Neural progenitor cell (in vitro differentiated cells): ENCODE measurements at regions not wholly inside any gene's neighbourhood (a gene's known extent, or its start where the extent isn't known, plus 50 kb on each side); places are given as distances from the start of the nearest gene placed in this dataset.

ENCODE experiments used
- EZH2 ChIP-seq: fragments of 200-600 bp; sonication (generic); IDR thresholded peaks from 2 replicates; pipeline ENCODE4 v1.6.1; 2017; ENCODE audit warnings: antibody characterized with exemption, mild to moderate bottlenecking, moderate library complexity
- EZH2phosphoT487 ChIP-seq: fragments of 200-600 bp; sonication (generic); IDR thresholded peaks from 2 replicates; pipeline ENCODE4 v1.6.1; 2017; ENCODE audit warnings: antibody characterized with exemption
- TF ChIP-seq, protein P1 (sequence below): fragments of 200-600 bp; sonication (generic); IDR thresholded peaks from 2 replicates; pipeline ENCODE4 v1.5.1; 2017; ENCODE audit warnings: antibody characterized with exemption, mild to moderate bottlenecking

DNA sequence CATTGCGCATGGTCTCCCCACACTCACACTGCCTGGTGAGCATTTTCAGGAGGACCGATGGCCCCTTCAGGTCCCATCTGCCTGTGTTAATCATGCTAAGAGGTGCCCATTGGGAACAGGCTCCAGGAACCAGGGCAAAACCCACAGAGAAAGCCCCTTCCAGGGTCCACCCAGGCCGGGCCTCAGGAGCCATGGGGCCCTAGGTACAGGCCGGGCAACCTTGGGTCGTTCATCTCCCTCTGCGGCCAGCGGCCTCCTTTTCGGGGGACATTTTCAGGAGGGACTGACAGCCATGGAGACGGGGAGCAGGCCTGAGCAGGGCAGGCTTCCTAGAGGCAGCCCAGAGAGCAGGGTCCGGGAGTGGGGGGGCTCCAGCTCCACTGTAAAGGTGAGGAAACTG lies 68.0 kb upstream of the TAMM41 start:
- TF ChIP-seq, protein P1, sequence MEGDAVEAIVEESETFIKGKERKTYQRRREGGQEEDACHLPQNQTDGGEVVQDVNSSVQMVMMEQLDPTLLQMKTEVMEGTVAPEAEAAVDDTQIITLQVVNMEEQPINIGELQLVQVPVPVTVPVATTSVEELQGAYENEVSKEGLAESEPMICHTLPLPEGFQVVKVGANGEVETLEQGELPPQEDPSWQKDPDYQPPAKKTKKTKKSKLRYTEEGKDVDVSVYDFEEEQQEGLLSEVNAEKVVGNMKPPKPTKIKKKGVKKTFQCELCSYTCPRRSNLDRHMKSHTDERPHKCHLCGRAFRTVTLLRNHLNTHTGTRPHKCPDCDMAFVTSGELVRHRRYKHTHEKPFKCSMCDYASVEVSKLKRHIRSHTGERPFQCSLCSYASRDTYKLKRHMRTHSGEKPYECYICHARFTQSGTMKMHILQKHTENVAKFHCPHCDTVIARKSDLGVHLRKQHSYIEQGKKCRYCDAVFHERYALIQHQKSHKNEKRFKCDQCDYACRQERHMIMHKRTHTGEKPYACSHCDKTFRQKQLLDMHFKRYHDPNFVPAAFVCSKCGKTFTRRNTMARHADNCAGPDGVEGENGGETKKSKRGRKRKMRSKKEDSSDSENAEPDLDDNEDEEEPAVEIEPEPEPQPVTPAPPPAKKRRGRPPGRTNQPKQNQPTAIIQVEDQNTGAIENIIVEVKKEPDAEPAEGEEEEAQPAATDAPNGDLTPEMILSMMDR: no peak
- TF ChIP-seq EZH2: no peak
- TF ChIP-seq EZH2phosphoT487: no peak
